Endothelial cell of umbilical vein (primary cell): ENCODE measurements at regions not wholly inside any gene's neighbourhood (a gene's known extent, or its start where the extent isn't known, plus 50 kb on each side); places are given as distances from the start of the nearest gene placed in this dataset.

Experiments used
- BruUV-seq: library from RNA; stranded (reverse); fragments of 400-500 nt; replicated peaks from 2 replicates; lab custom pipeline; 2021; lab: Mats Ljungman, UMichigan
- CTCF ChIA-PET: fragments of 300-600, 350-600 bp; sonication (Branson Sonifier 250); formaldehyde crosslinking; loops from one replicate; lab custom pipeline; 2021; ENCODE audit warnings: antibody characterized with exemption, inconsistent platforms; lab: Charles Lee
- POLR2A ChIA-PET: fragments of 300-600, 350-600 bp; sonication (Branson Sonifier 250); formaldehyde crosslinking; loops from one replicate; lab custom pipeline; 2021; ENCODE audit warnings: antibody characterized with exemption, inconsistent platforms; lab: Charles Lee
- DNase-seq: peaks from one replicate; pipeline ENCODE4 v3.0.0-alpha.2; 2011; ENCODE audit warnings: low read depth, low spot score
- FAIRE-seq: peaks from 2 replicates; lab custom pipeline; 2011; peaks lifted over from hg19 to GRCh38; lab: Jason Lieb, UNC
- H2AFZ ChIP-seq: 2 replicates; pipeline ENCODE4 v1.6.0; 2012; ENCODE audit warnings: low read depth, low read length, control low read depth, inconsistent platforms
- H3K27ac ChIP-seq: 2 replicates; pipeline ENCODE4 v1.5.1; 2011; ENCODE audit warnings: low read depth, mild to moderate bottlenecking, control low read depth, low read length, moderate library complexity; ENCODE audit not compliant: insufficient read depth
- H3K27me3 ChIP-seq, 2 experiments: 2 replicates each; pipeline versions ENCODE4 v1.6.0 to v1.6.1; 2011; ENCODE audit warnings: low read length in 2 of 2, mixed read lengths in 1 of 2; ENCODE audit not compliant: control insufficient read depth in 2 of 2, insufficient read depth in 2 of 2
- H3K36me3 ChIP-seq, 2 experiments: 2 replicates in 1 of 2; 3 replicates in 1 of 2; pipeline ENCODE4 v1.5.1; 2011; ENCODE audit warnings: low read length in 2 of 2, mild to moderate bottlenecking in 1 of 2, moderate library complexity in 1 of 2; ENCODE audit not compliant: control insufficient read depth in 2 of 2, insufficient read depth in 2 of 2; ENCODE audit errors: extremely low read depth in 1 of 2
- H3K4me1 ChIP-seq: 3 replicates; pipeline ENCODE4 v1.5.1; 2011; ENCODE audit warnings: mild to moderate bottlenecking, low read length; ENCODE audit not compliant: control insufficient read depth, insufficient read depth; ENCODE audit errors: extremely low read depth
- H3K4me2 ChIP-seq: 2 replicates; pipeline ENCODE4 v1.6.1; 2011; ENCODE audit warnings: low read length, control low read depth, mixed read lengths; ENCODE audit not compliant: insufficient read depth
- H3K4me3 ChIP-seq, 3 experiments: fragments of 200-600 bp in 1 of 3; sonication (generic), shearing (Covaris generic) in 1 of 3; replicated peaks in 1 of 3; 2 replicates each; pipeline ENCODE4 v1.5.1; 2011 to 2016; ENCODE audit warnings: control low read depth in 3 of 3, low read length in 3 of 3, mild to moderate bottlenecking in 2 of 3, inconsistent platforms in 1 of 3, low read depth in 1 of 3, moderate library complexity in 1 of 3; ENCODE audit not compliant: insufficient read depth in 1 of 3
- H3K79me2 ChIP-seq: 2 replicates; pipeline ENCODE4 v1.6.0; 2012; ENCODE audit warnings: low read length, inconsistent platforms; ENCODE audit not compliant: control insufficient read depth, insufficient read depth
- H3K9ac ChIP-seq: replicated peaks from 2 replicates; pipeline ENCODE3; 2011; ENCODE audit warnings: low read length, control low read depth; ENCODE audit not compliant: insufficient read depth; ENCODE audit errors: extremely low read depth
- H3K9me1 ChIP-seq: replicated peaks from 3 replicates; pipeline ENCODE4 v1.6.0; 2011; ENCODE audit warnings: mild to moderate bottlenecking, low read length; ENCODE audit not compliant: control insufficient read depth, insufficient read depth; ENCODE audit errors: extremely low read depth
- H3K9me3 ChIP-seq: replicated peaks from 2 replicates; pipeline ENCODE4 v1.5.1; 2012; ENCODE audit warnings: low read length, inconsistent platforms; ENCODE audit not compliant: control insufficient read depth, insufficient read depth
- H4K20me1 ChIP-seq: replicated peaks from 2 replicates; pipeline ENCODE3; 2011; ENCODE audit warnings: mild to moderate bottlenecking, low read length; ENCODE audit not compliant: control insufficient read depth, insufficient read depth; ENCODE audit errors: extremely low read depth
- CTCF ChIP-seq, 2 donors: IDR thresholded peaks; 1 replicate in 1 of 2; 2 replicates in 1 of 2; pipeline ENCODE4 v1.5.1; 2011; ENCODE audit warnings: low read length in 2 of 2, mild to moderate bottlenecking in 2 of 2, moderate library complexity in 2 of 2, control low read depth in 1 of 2, inconsistent platforms in 1 of 2, low read depth in 1 of 2; ENCODE audit not compliant: insufficient read depth in 1 of 2; ENCODE audit errors: extremely low read depth in 1 of 2
- EZH2 ChIP-seq: IDR thresholded peaks from 2 replicates; pipeline ENCODE4 v1.6.1; 2012; ENCODE audit warnings: borderline replicate concordance, low read depth, mild to moderate bottlenecking, moderate library complexity, low read length, inconsistent platforms; ENCODE audit not compliant: severe bottlenecking
- FOS ChIP-seq: IDR thresholded peaks from 2 replicates; pipeline ENCODE4 v1.6.1; 2011; ENCODE audit warnings: mild to moderate bottlenecking, low read length, moderate library complexity, borderline replicate concordance; ENCODE audit not compliant: insufficient read depth
- GATA2 ChIP-seq: IDR thresholded peaks from 2 replicates; pipeline ENCODE4 v1.7.0; 2011; ENCODE audit warnings: low read depth, mild to moderate bottlenecking, moderate library complexity, mixed read lengths, low read length; ENCODE audit not compliant: insufficient read length, insufficient read depth
- JUN ChIP-seq: IDR thresholded peaks from 2 replicates; pipeline ENCODE4 v1.6.1; 2011; ENCODE audit warnings: borderline replicate concordance, low read depth; ENCODE audit not compliant: insufficient read length, insufficient read depth
- MYC ChIP-seq: IDR thresholded peaks from one replicate; pipeline ENCODE4 v1.6.1; 2011; ENCODE audit warnings: mild to moderate bottlenecking, low read depth, low read length
- POLR2A ChIP-seq: IDR thresholded peaks from 2 replicates; pipeline ENCODE4 v1.6.1; 2012; ENCODE audit warnings: low read depth, mild to moderate bottlenecking, control low read depth, low read length
- POLR2AphosphoS5 ChIP-seq: IDR thresholded peaks from 2 replicates; pipeline ENCODE4 v1.6.1; 2012; ENCODE audit warnings: low read depth, mild to moderate bottlenecking, control low read depth, low read length, moderate library complexity; ENCODE audit not compliant: insufficient read depth
- dilution Hi-C: fragments of 300-500 bp; cut with MboI; formaldehyde crosslinking; loops from one replicate; pipeline ENCODE4 v1.15.0; 2019; ENCODE audit warnings: low sequenced_read_pairs; ENCODE audit not compliant: extremely low pct_ligation_motif_present
- intact Hi-C: fragments of 100-400 bp; cut with micrococcal nuclease; formaldehyde crosslinking; loops from one replicate; pipeline ENCODE4 v1.10.0; 2022
- TF ChIP-seq, protein P1 (sequence below): IDR thresholded peaks from 2 replicates; pipeline ENCODE4 v1.6.1; 2011; ENCODE audit not compliant: insufficient read depth, insufficient read length

DNA sequence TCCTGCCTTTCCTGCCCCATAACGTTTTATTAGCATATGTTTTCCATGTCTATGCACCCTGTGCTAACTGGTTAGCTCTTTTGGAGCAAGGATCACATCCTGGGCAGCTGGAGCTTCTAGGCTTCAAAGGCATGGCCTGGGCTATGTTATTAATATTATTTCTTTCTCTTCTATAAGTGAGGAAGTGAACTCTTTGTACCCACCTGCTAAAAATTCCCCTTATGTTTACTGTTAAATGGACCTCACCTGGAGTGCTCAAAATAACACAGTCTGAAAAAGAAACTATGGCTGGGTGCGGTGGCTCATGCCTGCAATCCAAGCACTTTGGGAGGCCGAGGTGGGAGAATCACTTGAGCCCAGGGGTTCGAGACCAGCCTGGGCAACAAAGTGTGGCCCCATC lies 97.8 kb downstream of the TNFAIP3 start:
- Histone ChIP-seq H3K9me1 (no peaks in the 10 kb centered on the region), H3K27me3 (no peaks in the 10 kb centered on the region), H3K27ac (no peak overlapping the region), H3K79me2 (no peaks in the 10 kb centered on the region), H3K36me3 (no peaks in the 10 kb centered on the region), H3K4me2 (no peak overlapping the region), H4K20me1 (no peaks in the 10 kb centered on the region), H3K9me3 (no peaks in the 10 kb centered on the region), H3K9ac (no peak overlapping the region), H2AFZ (no peak overlapping the region), H3K4me3 (no peak overlapping the region), H3K4me1 (no peaks in the 10 kb centered on the region)
- POLR2A ChIA-PET = no interaction called here
- FAIRE-seq = no peak
- no peak for DNase-seq
- no peak for TF ChIP-seq POLR2A
- TF ChIP-seq POLR2AphosphoS5 = no peak
- no peak for TF ChIP-seq GATA2
- TF ChIP-seq, protein P1, sequence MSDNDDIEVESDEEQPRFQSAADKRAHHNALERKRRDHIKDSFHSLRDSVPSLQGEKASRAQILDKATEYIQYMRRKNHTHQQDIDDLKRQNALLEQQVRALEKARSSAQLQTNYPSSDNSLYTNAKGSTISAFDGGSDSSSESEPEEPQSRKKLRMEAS = no peak
- no peak for TF ChIP-seq CTCF (IDR thresholded peaks at IDR 0.05; ENCODE audit: extremely low read depth in 1 of 2, insufficient read depth in 1 of 2, low read depth in 1 of 2, low read length in 2 of 2)
- no peak for TF ChIP-seq FOS
- TF ChIP-seq MYC = no peak
- TF ChIP-seq EZH2 = no peak
- TF ChIP-seq JUN = no peak
- BruUV-seq = no TSS peak
- CTCF ChIA-PET = no interaction called here
- dilution Hi-C loops = no loop called here
- intact Hi-C loops = no loop called here
